Spleen (tissue), 11 donors: ENCODE measurements at regions not wholly inside any gene's neighbourhood (a gene's known extent, or its start where the extent isn't known, plus 50 kb on each side); places are given as distances from the start of the nearest gene placed in this dataset.
A peak's percentile ranks its signal among the peaks of the same experiment; 100 is the strongest.

Source experiments
- DNase-seq: peaks from one replicate; pipeline ENCODE4 v3.0.0-alpha.2; 2020
- H3K27ac ChIP-seq, 8 donors: fragments of 200-600 bp; sonication (generic) in 7 of 8; 1 replicate in 4 of 8; 2 replicates in 4 of 8; pipeline versions ENCODE4 v1.5.0 to v1.8.0; 2016 to 2021; ENCODE audit warnings: inconsistent platforms in 4 of 8, mild to moderate bottlenecking in 4 of 8, moderate library complexity in 1 of 8
- H3K27me3 ChIP-seq, 7 donors: fragments of 200-600 bp; sonication (generic) in 6 of 7; replicated peaks in 1 of 7; 1 replicate in 4 of 7; 2 replicates in 3 of 7; pipeline versions ENCODE4 v1.5.0 to v1.8.0; 2016 to 2021; ENCODE audit warnings: inconsistent platforms in 3 of 7, mild to moderate bottlenecking in 1 of 7
- H3K36me3 ChIP-seq, 6 donors: fragments of 200-600 bp; sonication (generic) in 5 of 6; 1 replicate in 4 of 6; 2 replicates in 2 of 6; pipeline versions ENCODE4 v1.5.0 to v1.8.0; 2016 to 2021; ENCODE audit warnings: inconsistent platforms in 2 of 6
- H3K4me1 ChIP-seq, 6 donors: fragments of 200-600 bp; sonication (generic) in 5 of 6; 1 replicate in 3 of 6; 2 replicates in 3 of 6; pipeline versions ENCODE4 v1.5.0 to v1.8.0; 2016 to 2021; ENCODE audit warnings: inconsistent platforms in 3 of 6
- H3K4me3 ChIP-seq, 8 donors: fragments of 200-600 bp; sonication (generic) in 7 of 8; 1 replicate in 4 of 8; 2 replicates in 4 of 8; pipeline versions ENCODE4 v1.5.0 to v1.8.0; 2016 to 2021; ENCODE audit warnings: inconsistent platforms in 4 of 8, mild to moderate bottlenecking in 4 of 8, moderate library complexity in 2 of 8
- H3K9me3 ChIP-seq, 8 donors: fragments of 200-600 bp; sonication (generic) in 7 of 8; 1 replicate in 4 of 8; 2 replicates in 4 of 8; pipeline versions ENCODE4 v1.5.0 to v1.8.0; 2016 to 2021; ENCODE audit warnings: inconsistent platforms in 4 of 8
- CTCF ChIP-seq, 11 experiments: fragments of 200-600 bp in 7 of 11; fragments of 450-650 bp in 4 of 11; sonication (generic) in 4 of 11; IDR thresholded peaks in 8 of 11; conservative IDR thresholded peaks in 3 of 11; 1 replicate in 7 of 11; 2 replicates in 4 of 11; pipeline versions ENCODE4 v1.4.0 to v1.8.0; 2016 to 2021; ENCODE audit warnings: antibody characterized with exemption in 11 of 11, inconsistent platforms in 4 of 11, mild to moderate bottlenecking in 1 of 11
- POLR2A ChIP-seq, 3 donors: fragments of 450-650 bp; IDR thresholded peaks; one replicate each; pipeline ENCODE4 v1.5.1; 2017; ENCODE audit warnings: antibody characterized with exemption in 3 of 3, mild to moderate bottlenecking in 1 of 3
- POLR2AphosphoS5 ChIP-seq, 3 donors: sonication (generic); formaldehyde crosslinking; IDR thresholded peaks; one replicate each; pipeline ENCODE4 v1.5.1; 2017; ENCODE audit warnings: antibody characterized with exemption in 3 of 3
- WGBS, 5 donors: extraction: QIAGEN DNeasy Blood & Tissue Kit in 3 of 5; methylation state at CpG; one replicate each; pipeline versions ENCODE4 v1.1.5 to v1.1.7; 2013 to 2018; 5-methylcytosine and 5-hydroxymethylcytosine counted together
- intact Hi-C: fragments of 100-400 bp; cut with DNase I; formaldehyde crosslinking; loops from one replicate; pipeline ENCODE4 v1.15.0; 2023; ENCODE audit warnings: low total_unique reads
- donor health status: healthy with polysubstance abuse.
- donor health status: DM: no; HTN: no; CAD: no; lungs with moderate emphysema.
- donor health status: DM: no; HTN: no; CAD: no.
- donor health status: Bipolar disorder and iron deficiency.
- donor health status: healthy.
- donor health status: DM: no; HTN: no; CAD: no.
- donor health status: DM: yes; HTN: yes; CAD: no.

DNA sequence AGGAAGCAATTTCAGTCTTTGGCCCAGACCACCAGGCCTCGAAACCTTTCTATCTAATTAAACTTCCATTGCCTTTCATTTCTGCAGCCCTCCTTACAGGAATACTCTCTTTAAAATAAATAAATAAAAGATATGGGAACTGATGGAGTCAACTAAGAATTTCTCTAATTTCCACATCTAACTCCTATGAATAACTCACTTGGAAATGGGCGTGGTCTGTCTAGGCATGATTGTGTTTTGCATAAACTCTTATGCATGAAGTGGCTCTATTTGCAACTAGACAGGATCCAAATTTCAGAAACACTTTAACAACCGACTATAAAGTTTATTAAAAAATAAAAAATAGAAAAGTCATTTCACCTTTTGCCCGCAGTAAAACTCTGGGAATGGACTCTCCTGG is 199.5 kb downstream of the ADSS2 start:
- Histone ChIP-seq H3K4me3 (no peak overlapping the region), H3K36me3 (no peaks in the 10 kb centered on the region), H3K4me1 (peaks cover 0 to 52% (median 28%) of the 10 kb centered on the region in 6 donors), H3K9me3 (peaks cover 0 to 4% (median 0%) of the 10 kb centered on the region in 8 donors), H3K27me3 (no peaks in the 10 kb centered on the region), H3K27ac (peak overlapping the region in 2 of 8 donors; percentile 36 to 91)
- TF ChIP-seq POLR2AphosphoS5 (IDR thresholded peaks at IDR 0.05): no peak
- intact Hi-C loops: no loop called here
- DNase-seq: no peak
- 86 to 94% (median 89%) methylated on average over 4 of the region's 4 CpGs for WGBS, 5 donors

- TF ChIP-seq POLR2AphosphoS5 (IDR thresholded peaks at IDR 0.05) (peak in 2 of 3 donors; percentile 31 to 75), CTCF (IDR thresholded peaks at IDR 0.05 in 8 of 11, conservative IDR thresholded peaks at IDR 0.05 in 3 of 11) (peak in 1 of 11 experiments; percentile 35), POLR2A (IDR thresholded peaks at IDR 0.05) (no peak)
- Histone ChIP-seq H3K4me1 (peaks cover 0 to 60% (median 30%) of the 10 kb centered on the region in 6 donors), H3K9me3 (peaks cover 0 to 4% (median 0%) of the 10 kb centered on the region in 8 donors), H3K4me3 (peak overlapping the region in 1 of 8 donors; percentile 34), H3K36me3 (no peaks in the 10 kb centered on the region), H3K27me3 (no peaks in the 10 kb centered on the region), H3K27ac (peak overlapping the region; percentile 35 to 91 (median 81))
- intact Hi-C loops: no loop called here
- DNase-seq: peak; percentile 90
- 13 to 22% (median 20%) methylated on average over 6 of the region's 6 CpGs for WGBS, 5 donors
Measured at GRCh38 chr1:244254467-244254866, 197.2 kb downstream of the ADSS2 start.

GRCh38 chr1:244255426-244255965 is 196.2 kb downstream of the ADSS2 start:
- Histone ChIP-seq H3K27ac (peak overlapping the region in 5 of 8 donors; percentile 80 to 91 (median 85)), H3K4me1 (peaks cover 0 to 60% (median 30%) of the 10 kb centered on the region in 6 donors), H3K9me3 (peaks cover 0 to 4% (median 0%) of the 10 kb centered on the region in 8 donors), H3K27me3 (no peaks in the 10 kb centered on the region), H3K36me3 (no peaks in the 10 kb centered on the region), H3K4me3 (no peak overlapping the region)
- intact Hi-C loops: no loop called here
- DNase-seq: no peak
- WGBS, 5 donors: 80 to 90% (median 88%) methylated on average over 5 of the region's 5 CpGs
- no peak for TF ChIP-seq CTCF (IDR thresholded peaks at IDR 0.05 in 8 of 11, conservative IDR thresholded peaks at IDR 0.05 in 3 of 11)
- no peak for TF ChIP-seq POLR2A (IDR thresholded peaks at IDR 0.05)
- TF ChIP-seq POLR2AphosphoS5 (IDR thresholded peaks at IDR 0.05): no peak

- H3K27me3 ChIP-seq: no peaks in the 10 kb centered on the region
- intact Hi-C loops: no loop called here
- H3K27ac ChIP-seq: no peak overlapping the region
- peaks cover 0 to 58% (median 30%) of the 10 kb centered on the region in 6 donors for H3K4me1 ChIP-seq
- peaks cover 0 to 4% (median 0%) of the 10 kb centered on the region in 8 donors for H3K9me3 ChIP-seq
- no peak for TF ChIP-seq POLR2AphosphoS5 (IDR thresholded peaks at IDR 0.05)
- no peak for TF ChIP-seq POLR2A (IDR thresholded peaks at IDR 0.05)
- TF ChIP-seq CTCF (IDR thresholded peaks at IDR 0.05 in 8 of 11, conservative IDR thresholded peaks at IDR 0.05 in 3 of 11): no peak
- no peaks in the 10 kb centered on the region for H3K36me3 ChIP-seq
- no peak overlapping the region for H3K4me3 ChIP-seq
- WGBS, 5 donors: 85 to 92% (median 87%) methylated on average over 13 of the region's 13 CpGs
- no peak for DNase-seq
Measured at GRCh38 chr1:244256086-244256676, 195.5 kb downstream of the ADSS2 start.
